GM18505 (cell line): ENCODE measurements at regions not wholly inside any gene's neighbourhood (a gene's known extent, or its start where the extent isn't known, plus 50 kb on each side); places are given as distances from the start of the nearest gene placed in this dataset.

Source experiments
- ATAC-seq: cut with Tn5 transposase; IDR thresholded peaks from one replicate; pipeline ENCODE4 v1.9.1; 2021; ENCODE audit not compliant: unreplicated experiment
- POLR2A ChIP-seq: IDR thresholded peaks from 4 replicates; pipeline ENCODE4 v1.6.1; 2011; ENCODE audit warnings: borderline replicate concordance; ENCODE audit not compliant: insufficient read depth, insufficient read length; ENCODE audit errors: extremely low read depth

- TF ChIP-seq POLR2A, result no peak
- no peak for ATAC-seq
These were observed 246.1 kb downstream of the KCNRG start for GRCh38 chr13:50261130-50261901.

GRCh38 chr13:50267066-50267465 lies 251.8 kb downstream of the KCNRG start:
- no peak for TF ChIP-seq POLR2A
- ATAC-seq, result no peak

- ATAC-seq, result no peak
- TF ChIP-seq POLR2A, result no peak
These were observed 252.7 kb downstream of the KCNRG start for GRCh38 chr13:50267917-50268316.

GRCh38 chr13:50268500-50268899 lies 253.3 kb downstream of the KCNRG start:
- no peak for ATAC-seq
- no peak for TF ChIP-seq POLR2A

GRCh38 chr13:50274181-50274580 lies 258.9 kb downstream of the KCNRG start:
- no peak for ATAC-seq

GRCh38 chr13:50275392-50276063 lies 260.3 kb downstream of the KCNRG start:
- no peak for ATAC-seq
- no peak for TF ChIP-seq POLR2A

More at GRCh38 chr13:50274181-50274580, 258.9 kb downstream of the KCNRG start:
- TF ChIP-seq POLR2A, result no peak

GRCh38 chr13:50276550-50276949 lies 261.3 kb downstream of the KCNRG start:
- no peak for ATAC-seq
- TF ChIP-seq POLR2A, result no peak

- TF ChIP-seq POLR2A, result no peak
- no peak for ATAC-seq
These were observed 261.9 kb downstream of the KCNRG start for GRCh38 chr13:50277127-50277526.

GRCh38 chr13:50277906-50278305 lies 262.7 kb downstream of the KCNRG start:
- no peak for TF ChIP-seq POLR2A
- ATAC-seq, result no peak

- no peak for ATAC-seq
- TF ChIP-seq POLR2A, result no peak
These were observed 265.2 kb downstream of the KCNRG start for GRCh38 chr13:50280441-50280937.

GRCh38 chr13:50282016-50282415 lies 266.8 kb downstream of the KCNRG start:
- TF ChIP-seq POLR2A, result no peak
- ATAC-seq, result no peak

GRCh38 chr13:50283017-50283416 lies 267.8 kb downstream of the KCNRG start:
- TF ChIP-seq POLR2A, result no peak
- ATAC-seq, result no peak

GRCh38 chr13:50284540-50284939 lies 269.3 kb downstream of the KCNRG start:
- no peak for TF ChIP-seq POLR2A
- ATAC-seq, result peak; percentile 78

- no peak for ATAC-seq
These were observed 270.0 kb downstream of the KCNRG start for GRCh38 chr13:50285283-50285682.

More at GRCh38 chr13:50285283-50285682, 270.0 kb downstream of the KCNRG start:
- TF ChIP-seq POLR2A, result no peak
